Brain microvascular endothelial cell (primary cell): ENCODE measurements at regions not wholly inside any gene's neighbourhood (a gene's known extent, or its start where the extent isn't known, plus 50 kb on each side); places are given as distances from the start of the nearest gene placed in this dataset.

ENCODE experiments used
- DNase-seq: peaks from one replicate; pipeline ENCODE4 v3.0.0-alpha.2; 2020
- H3K27ac ChIP-seq: fragments of 250-450 bp; sonication (Bioruptor Pico); 2 replicates; pipeline ENCODE4 v1.5.1; 2020; ENCODE audit warnings: mild to moderate bottlenecking, moderate library complexity
- H3K27me3 ChIP-seq: fragments of 250-450 bp; sonication (Bioruptor Pico); replicated peaks from 2 replicates; pipeline ENCODE4 v1.5.1; 2020; ENCODE audit warnings: mild to moderate bottlenecking
- H3K36me3 ChIP-seq: fragments of 250-450 bp; sonication (Bioruptor Pico); replicated peaks from 2 replicates; pipeline ENCODE4 v1.5.1; 2020; ENCODE audit warnings: mild to moderate bottlenecking
- H3K4me3 ChIP-seq: 2 replicates; pipeline ENCODE4 v1.5.1; 2011; ENCODE audit warnings: low read depth, mild to moderate bottlenecking, control low read depth, low read length, moderate library complexity
- in situ Hi-C: cut with HindIII; loops from 2 replicates; pipeline ENCODE4 v1.10.0; 2017; ENCODE audit warnings: low sequenced_read_pairs, low pct_ligation_motif_present
- TF ChIP-seq, protein P1 (sequence below): IDR thresholded peaks from 2 replicates; pipeline ENCODE4 v1.5.1; 2011; ENCODE audit warnings: low read depth, mild to moderate bottlenecking, moderate library complexity, low read length, control low read depth, inconsistent platforms; ENCODE audit errors: missing control alignments

DNA sequence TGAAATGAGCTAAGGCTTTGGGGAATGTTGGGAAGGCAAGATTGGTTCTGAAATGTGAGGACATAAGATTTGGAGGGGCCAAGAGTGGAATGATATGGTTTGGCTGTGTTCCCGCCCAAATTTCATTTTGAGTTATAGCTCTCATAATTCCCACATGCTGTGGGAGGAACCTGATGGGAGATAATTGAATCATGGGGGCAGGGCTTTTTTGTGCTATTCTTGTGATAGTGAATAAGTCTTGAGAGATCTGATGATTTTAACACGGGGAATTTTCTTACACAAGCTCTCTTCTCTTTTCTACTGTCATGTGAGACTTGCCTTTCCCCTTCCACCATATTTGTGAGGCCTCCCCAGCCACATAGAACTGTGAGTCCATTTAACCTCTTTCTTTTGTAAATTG, 157.6 kb upstream of the C1QTNF7 start:
- no peaks in the 10 kb centered on the region for H3K36me3 ChIP-seq

DNA sequence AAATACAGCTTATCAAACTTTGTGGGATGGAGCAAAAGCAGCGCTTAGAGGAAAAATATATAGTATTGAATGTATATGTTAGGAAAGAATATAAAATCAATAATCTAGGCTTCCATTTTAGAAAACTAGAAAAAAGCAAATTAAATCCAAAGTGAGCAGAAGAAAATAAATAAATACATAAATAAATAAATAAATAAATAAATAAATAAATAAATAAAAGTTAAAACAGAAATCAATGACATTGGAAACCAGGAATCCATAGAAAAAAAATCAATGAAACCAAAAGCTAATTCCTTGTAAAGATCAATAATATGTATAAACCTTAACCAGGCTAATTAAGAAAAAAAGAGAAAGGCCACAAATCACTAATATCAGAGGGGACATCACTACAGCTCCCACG, 141.8 kb upstream of the C1QTNF7 start:
- no peak overlapping the region for H3K4me3 ChIP-seq
- no peak overlapping the region for H3K27ac ChIP-seq
- H3K36me3 ChIP-seq = no peaks in the 10 kb centered on the region
- no peaks in the 10 kb centered on the region for H3K27me3 ChIP-seq
- DNase-seq = no peak
- in situ Hi-C loops = no loop called here
- TF ChIP-seq, protein P1, sequence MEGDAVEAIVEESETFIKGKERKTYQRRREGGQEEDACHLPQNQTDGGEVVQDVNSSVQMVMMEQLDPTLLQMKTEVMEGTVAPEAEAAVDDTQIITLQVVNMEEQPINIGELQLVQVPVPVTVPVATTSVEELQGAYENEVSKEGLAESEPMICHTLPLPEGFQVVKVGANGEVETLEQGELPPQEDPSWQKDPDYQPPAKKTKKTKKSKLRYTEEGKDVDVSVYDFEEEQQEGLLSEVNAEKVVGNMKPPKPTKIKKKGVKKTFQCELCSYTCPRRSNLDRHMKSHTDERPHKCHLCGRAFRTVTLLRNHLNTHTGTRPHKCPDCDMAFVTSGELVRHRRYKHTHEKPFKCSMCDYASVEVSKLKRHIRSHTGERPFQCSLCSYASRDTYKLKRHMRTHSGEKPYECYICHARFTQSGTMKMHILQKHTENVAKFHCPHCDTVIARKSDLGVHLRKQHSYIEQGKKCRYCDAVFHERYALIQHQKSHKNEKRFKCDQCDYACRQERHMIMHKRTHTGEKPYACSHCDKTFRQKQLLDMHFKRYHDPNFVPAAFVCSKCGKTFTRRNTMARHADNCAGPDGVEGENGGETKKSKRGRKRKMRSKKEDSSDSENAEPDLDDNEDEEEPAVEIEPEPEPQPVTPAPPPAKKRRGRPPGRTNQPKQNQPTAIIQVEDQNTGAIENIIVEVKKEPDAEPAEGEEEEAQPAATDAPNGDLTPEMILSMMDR = no peak

More for the DNA sequence above, 157.6 kb upstream of the C1QTNF7 start:
- Histone ChIP-seq H3K27ac (no peak overlapping the region), H3K4me3 (no peak overlapping the region), H3K27me3 (no peaks in the 10 kb centered on the region)
- in situ Hi-C loops = no loop called here
- no peak for DNase-seq
- TF ChIP-seq, protein P1 = no peak

DNA sequence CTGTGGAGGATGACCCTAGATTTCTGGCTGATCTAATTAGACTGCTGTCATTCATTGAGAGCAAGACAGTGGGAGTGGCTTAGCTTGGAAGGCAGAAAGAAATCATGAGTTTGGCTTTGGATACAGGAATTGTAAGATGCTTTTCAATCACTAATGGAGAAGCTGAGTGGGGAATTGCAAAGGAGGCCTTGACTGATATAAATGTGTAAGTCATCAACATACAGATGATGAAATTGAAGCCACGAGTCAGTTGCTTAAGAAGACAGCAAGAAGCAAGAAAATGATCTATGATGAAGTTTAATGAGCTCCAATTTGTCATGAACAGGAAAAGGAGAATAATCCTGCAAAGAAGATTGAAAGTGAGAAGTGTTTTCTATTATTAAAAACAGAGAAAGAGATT, 136.7 kb upstream of the C1QTNF7 start:
- Histone ChIP-seq H3K27ac (no peak overlapping the region), H3K4me3 (no peak overlapping the region), H3K27me3 (no peaks in the 10 kb centered on the region), H3K36me3 (no peaks in the 10 kb centered on the region)
- TF ChIP-seq, protein P1 = no peak
- DNase-seq = no peak
- in situ Hi-C loops = no loop called here

DNA sequence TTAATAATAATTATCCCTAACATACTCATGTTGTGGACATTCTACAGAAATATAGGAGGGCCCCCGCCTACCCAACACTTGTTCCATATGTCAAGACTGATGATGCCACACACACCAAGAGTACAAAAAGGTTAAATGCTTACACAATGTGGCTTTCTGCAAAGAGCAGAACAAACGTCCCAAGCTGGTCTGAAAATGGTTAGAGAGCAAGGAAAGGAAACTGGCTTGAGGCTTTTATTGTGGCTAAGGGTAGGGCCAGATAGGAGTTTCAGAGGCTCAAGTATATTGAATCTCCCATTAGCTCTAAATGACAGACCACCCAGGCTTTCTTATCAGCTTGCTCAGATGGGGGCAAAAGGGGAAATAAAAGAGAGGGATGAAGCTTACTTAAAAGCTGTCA, 134.1 kb upstream of the C1QTNF7 start:
- Histone ChIP-seq H3K27ac (no peak overlapping the region), H3K36me3 (no peaks in the 10 kb centered on the region), H3K27me3 (no peaks in the 10 kb centered on the region), H3K4me3 (no peak overlapping the region)
- TF ChIP-seq, protein P1 = no peak
- no peak for DNase-seq
- in situ Hi-C loops = no loop called here

DNA sequence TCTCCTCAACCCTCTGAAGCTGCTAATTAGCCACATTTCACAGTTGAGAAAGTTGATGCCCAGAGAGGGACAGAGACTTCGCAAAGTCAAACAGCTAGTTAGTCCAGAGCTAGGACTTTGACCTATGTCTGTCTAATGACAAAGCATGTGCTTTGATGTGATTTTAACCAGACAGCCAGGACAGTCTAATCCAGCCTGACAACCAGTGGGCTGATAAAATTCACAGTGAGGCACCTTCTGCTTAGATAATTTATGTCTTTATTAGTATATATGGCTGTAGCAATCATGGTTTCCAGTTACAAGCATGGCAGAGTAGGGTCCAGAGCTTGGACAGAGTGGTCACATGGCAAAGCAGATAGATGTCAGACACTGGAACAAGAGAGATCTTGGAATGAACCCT, 133.6 kb upstream of the C1QTNF7 start:
- Histone ChIP-seq H3K27me3 (no peaks in the 10 kb centered on the region), H3K27ac (no peak overlapping the region), H3K36me3 (no peaks in the 10 kb centered on the region), H3K4me3 (no peak overlapping the region)
- TF ChIP-seq, protein P1 = no peak
- in situ Hi-C loops = no loop called here
- no peak for DNase-seq

DNA sequence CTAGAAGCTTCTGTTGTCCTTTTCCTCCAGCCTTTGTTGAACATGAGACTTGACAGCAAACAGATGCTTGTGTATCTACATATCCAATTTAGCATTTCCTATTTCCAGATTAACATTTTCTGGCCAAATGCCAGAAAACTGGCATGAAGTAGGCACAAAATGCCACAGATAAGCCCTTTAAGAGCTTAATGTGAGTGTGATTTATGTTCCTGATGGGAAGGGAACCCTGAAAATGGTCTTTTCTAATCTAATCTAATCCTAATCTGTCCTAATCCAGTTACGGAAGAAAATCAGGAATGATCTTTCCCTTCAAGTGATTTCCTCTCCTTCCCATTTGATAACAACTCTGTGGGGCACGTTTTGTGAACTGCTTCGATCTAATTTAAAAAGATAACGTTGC, 133.0 kb upstream of the C1QTNF7 start:
- Histone ChIP-seq H3K27me3 (no peaks in the 10 kb centered on the region), H3K4me3 (no peak overlapping the region), H3K36me3 (no peaks in the 10 kb centered on the region), H3K27ac (no peak overlapping the region)
- in situ Hi-C loops = no loop called here
- no peak for DNase-seq
- TF ChIP-seq, protein P1 = no peak
